ENCODE measurements at regions not wholly inside any gene's neighbourhood (a gene's known extent, or its start where the extent isn't known, plus 50 kb on each side); places are given as distances from the start of the nearest gene placed in this dataset.

DNA sequence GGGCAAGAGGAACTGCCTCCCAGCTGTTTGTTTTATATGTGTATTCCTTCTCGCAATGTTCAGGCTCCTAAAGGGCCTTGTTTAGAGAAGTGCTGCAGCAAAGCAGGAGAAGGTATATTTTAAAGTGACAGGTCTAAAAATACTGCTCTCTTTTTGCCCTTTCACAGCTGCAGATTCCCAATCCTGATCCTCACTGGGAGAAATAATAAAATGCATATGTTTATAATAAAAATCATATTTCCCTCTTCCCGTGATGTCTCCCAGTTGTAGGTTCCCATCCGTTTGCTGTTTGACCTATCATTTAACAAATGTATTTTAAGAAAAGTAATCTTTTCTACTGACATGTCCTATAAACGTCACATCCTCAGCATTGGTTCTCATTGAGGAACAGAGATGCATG lies 62.7 kb upstream of the GPC4 start (continued):
- no peak for TF ChIP-seq EZH2phosphoT487 (IDR thresholded peaks at IDR 0.05; ENCODE audit: borderline replicate concordance)

DNA sequence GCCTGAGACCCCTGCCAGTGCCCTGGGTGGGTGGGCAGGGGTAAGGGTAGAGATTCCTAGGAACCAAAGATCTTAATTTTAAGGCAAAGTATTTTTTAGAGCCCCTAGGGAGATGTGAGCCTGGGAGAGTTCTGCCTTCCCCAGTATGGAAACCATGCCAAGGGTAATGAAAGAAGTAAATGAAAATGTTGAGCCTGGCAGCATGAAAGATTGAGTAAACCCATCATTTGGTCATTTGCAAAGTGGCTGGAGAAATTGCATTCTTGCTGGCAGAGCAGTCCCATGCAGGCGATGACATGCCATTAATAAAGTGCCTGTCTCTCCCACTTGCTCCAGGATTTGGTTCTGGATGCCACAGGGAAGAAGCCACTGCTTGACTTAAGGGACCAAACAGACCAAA lies 60.7 kb upstream of the GPC4 start:
- no peaks in the 10 kb centered on the region for H3K36me3 ChIP-seq (ENCODE audit: control insufficient read depth in 1 of 2, insufficient read depth in 2 of 2, low read length in 2 of 2)
- DNase-seq (ENCODE audit: low read depth, low spot score), result no peak
- ChIA-PET RAD21 (ENCODE audit: low non-redundant PET in 1 of 2, low total read pairs in 2 of 2, uncharacterized antibody in 2 of 2, unreplicated experiment in 2 of 2) (no interaction called here), CTCF (no interaction called here), POLR2A (no interaction called here)
- BruUV-seq (replicated peaks), result no TSS peak
- ATAC-seq, result no peak
- H3K79me2 ChIP-seq (ENCODE audit: insufficient read depth, low read length), result no peaks in the 10 kb centered on the region
- no peak overlapping the region for H3K4me3 ChIP-seq (replicated peaks in 1 of 2; ENCODE audit: low read depth in 1 of 2, low read length in 2 of 2)
- TF ChIP-seq RAD21 (IDR thresholded peaks at IDR 0.05; ENCODE audit: low read depth) (no peak), CEBPB (IDR thresholded peaks at IDR 0.05; ENCODE audit: low read depth) (no peak), YY1 (IDR thresholded peaks at IDR 0.05; ENCODE audit: extremely low read depth, insufficient replicate concordance, low read depth, low read length) (no peak), EGR1 (IDR thresholded peaks at IDR 0.05; ENCODE audit: low read depth) (no peak), FOSL1 (IDR thresholded peaks at IDR 0.05; ENCODE audit: low read depth) (no peak), SP1 (IDR thresholded peaks at IDR 0.05; ENCODE audit: low read depth) (no peak), CBX3 (IDR thresholded peaks at IDR 0.05; ENCODE audit: low read depth) (no peak), ELF1 (IDR thresholded peaks at IDR 0.05; ENCODE audit: borderline replicate concordance, low read depth) (no peak), ZNF274 (IDR thresholded peaks at IDR 0.05; ENCODE audit: low read depth, low read length) (no peak), EZH2 (IDR thresholded peaks at IDR 0.05) (no peak), SIN3A (IDR thresholded peaks at IDR 0.05; ENCODE audit: low read depth) (no peak), JUND (IDR thresholded peaks at IDR 0.05) (no peak), EZH2phosphoT487 (IDR thresholded peaks at IDR 0.05; ENCODE audit: borderline replicate concordance) (no peak), SRF (IDR thresholded peaks at IDR 0.05; ENCODE audit: low read depth) (no peak)
- TF ChIP-seq, protein P1, sequence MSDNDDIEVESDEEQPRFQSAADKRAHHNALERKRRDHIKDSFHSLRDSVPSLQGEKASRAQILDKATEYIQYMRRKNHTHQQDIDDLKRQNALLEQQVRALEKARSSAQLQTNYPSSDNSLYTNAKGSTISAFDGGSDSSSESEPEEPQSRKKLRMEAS (IDR thresholded peaks at IDR 0.05), result no peak
- TF ChIP-seq, protein P2, sequence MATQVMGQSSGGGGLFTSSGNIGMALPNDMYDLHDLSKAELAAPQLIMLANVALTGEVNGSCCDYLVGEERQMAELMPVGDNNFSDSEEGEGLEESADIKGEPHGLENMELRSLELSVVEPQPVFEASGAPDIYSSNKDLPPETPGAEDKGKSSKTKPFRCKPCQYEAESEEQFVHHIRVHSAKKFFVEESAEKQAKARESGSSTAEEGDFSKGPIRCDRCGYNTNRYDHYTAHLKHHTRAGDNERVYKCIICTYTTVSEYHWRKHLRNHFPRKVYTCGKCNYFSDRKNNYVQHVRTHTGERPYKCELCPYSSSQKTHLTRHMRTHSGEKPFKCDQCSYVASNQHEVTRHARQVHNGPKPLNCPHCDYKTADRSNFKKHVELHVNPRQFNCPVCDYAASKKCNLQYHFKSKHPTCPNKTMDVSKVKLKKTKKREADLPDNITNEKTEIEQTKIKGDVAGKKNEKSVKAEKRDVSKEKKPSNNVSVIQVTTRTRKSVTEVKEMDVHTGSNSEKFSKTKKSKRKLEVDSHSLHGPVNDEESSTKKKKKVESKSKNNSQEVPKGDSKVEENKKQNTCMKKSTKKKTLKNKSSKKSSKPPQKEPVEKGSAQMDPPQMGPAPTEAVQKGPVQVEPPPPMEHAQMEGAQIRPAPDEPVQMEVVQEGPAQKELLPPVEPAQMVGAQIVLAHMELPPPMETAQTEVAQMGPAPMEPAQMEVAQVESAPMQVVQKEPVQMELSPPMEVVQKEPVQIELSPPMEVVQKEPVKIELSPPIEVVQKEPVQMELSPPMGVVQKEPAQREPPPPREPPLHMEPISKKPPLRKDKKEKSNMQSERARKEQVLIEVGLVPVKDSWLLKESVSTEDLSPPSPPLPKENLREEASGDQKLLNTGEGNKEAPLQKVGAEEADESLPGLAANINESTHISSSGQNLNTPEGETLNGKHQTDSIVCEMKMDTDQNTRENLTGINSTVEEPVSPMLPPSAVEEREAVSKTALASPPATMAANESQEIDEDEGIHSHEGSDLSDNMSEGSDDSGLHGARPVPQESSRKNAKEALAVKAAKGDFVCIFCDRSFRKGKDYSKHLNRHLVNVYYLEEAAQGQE (IDR thresholded peaks at IDR 0.05; ENCODE audit: low read depth), result no peak
- TF ChIP-seq, protein P3, sequence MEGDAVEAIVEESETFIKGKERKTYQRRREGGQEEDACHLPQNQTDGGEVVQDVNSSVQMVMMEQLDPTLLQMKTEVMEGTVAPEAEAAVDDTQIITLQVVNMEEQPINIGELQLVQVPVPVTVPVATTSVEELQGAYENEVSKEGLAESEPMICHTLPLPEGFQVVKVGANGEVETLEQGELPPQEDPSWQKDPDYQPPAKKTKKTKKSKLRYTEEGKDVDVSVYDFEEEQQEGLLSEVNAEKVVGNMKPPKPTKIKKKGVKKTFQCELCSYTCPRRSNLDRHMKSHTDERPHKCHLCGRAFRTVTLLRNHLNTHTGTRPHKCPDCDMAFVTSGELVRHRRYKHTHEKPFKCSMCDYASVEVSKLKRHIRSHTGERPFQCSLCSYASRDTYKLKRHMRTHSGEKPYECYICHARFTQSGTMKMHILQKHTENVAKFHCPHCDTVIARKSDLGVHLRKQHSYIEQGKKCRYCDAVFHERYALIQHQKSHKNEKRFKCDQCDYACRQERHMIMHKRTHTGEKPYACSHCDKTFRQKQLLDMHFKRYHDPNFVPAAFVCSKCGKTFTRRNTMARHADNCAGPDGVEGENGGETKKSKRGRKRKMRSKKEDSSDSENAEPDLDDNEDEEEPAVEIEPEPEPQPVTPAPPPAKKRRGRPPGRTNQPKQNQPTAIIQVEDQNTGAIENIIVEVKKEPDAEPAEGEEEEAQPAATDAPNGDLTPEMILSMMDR (IDR thresholded peaks at IDR 0.05 in 2 of 3, conservative IDR thresholded peaks at IDR 0.05 in 1 of 3; ENCODE audit: borderline replicate concordance in 1 of 3, insufficient read depth in 1 of 3, low read depth in 2 of 3, low read length in 2 of 3), result no peak
- TF ChIP-seq, protein P4, sequence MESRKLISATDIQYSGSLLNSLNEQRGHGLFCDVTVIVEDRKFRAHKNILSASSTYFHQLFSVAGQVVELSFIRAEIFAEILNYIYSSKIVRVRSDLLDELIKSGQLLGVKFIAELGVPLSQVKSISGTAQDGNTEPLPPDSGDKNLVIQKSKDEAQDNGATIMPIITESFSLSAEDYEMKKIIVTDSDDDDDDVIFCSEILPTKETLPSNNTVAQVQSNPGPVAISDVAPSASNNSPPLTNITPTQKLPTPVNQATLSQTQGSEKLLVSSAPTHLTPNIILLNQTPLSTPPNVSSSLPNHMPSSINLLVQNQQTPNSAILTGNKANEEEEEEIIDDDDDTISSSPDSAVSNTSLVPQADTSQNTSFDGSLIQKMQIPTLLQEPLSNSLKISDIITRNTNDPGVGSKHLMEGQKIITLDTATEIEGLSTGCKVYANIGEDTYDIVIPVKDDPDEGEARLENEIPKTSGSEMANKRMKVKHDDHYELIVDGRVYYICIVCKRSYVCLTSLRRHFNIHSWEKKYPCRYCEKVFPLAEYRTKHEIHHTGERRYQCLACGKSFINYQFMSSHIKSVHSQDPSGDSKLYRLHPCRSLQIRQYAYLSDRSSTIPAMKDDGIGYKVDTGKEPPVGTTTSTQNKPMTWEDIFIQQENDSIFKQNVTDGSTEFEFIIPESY (IDR thresholded peaks at IDR 0.05; ENCODE audit: extremely low read depth, insufficient replicate concordance, low read length), result no peak
- TF ChIP-seq, protein P5, sequence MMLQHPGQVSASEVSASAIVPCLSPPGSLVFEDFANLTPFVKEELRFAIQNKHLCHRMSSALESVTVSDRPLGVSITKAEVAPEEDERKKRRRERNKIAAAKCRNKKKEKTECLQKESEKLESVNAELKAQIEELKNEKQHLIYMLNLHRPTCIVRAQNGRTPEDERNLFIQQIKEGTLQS (IDR thresholded peaks at IDR 0.05), result no peak
- no peaks in the 10 kb centered on the region for H3K27me3 ChIP-seq (ENCODE audit: insufficient read depth, low read length)
- no peaks in the 10 kb centered on the region for H4K20me1 ChIP-seq (ENCODE audit: insufficient read depth)
- H3K9me3 ChIP-seq (ENCODE audit: control insufficient read depth in 1 of 2, insufficient read depth in 1 of 2, low read depth in 1 of 2, low read length in 2 of 2), result no peaks in the 10 kb centered on the region
- no peaks in the 10 kb centered on the region for H3K9me2 ChIP-seq (ENCODE audit: insufficient read depth)
- no peak overlapping the region for H2AFZ ChIP-seq (ENCODE audit: low read depth, low read length, poor library complexity, severe bottlenecking)
- no peaks in the 10 kb centered on the region for H3K4me1 ChIP-seq (ENCODE audit: control insufficient read depth in 1 of 2, insufficient read depth in 2 of 2, low read length in 2 of 2)
- no peak overlapping the region for H3K9ac ChIP-seq (ENCODE audit: low read length)
- H3K4me2 ChIP-seq (ENCODE audit: low read length), result no peak overlapping the region
- H3K27ac ChIP-seq (ENCODE audit: low read depth, low read length), result no peak overlapping the region
- intact Hi-C loops (cut with micrococcal nuclease), result no loop called here

Measured in HCT116 (cell line).